Nephron progenitor cell (in vitro differentiated cells): ENCODE measurements at regions not wholly inside any gene's neighbourhood (a gene's known extent, or its start where the extent isn't known, plus 50 kb on each side); places are given as distances from the start of the nearest gene placed in this dataset.
"Not testable (repeated sequence)": the region's sequence is repeated elsewhere in the genome, so short reads cannot be mapped to it uniquely, and the experiment has no call there.

ENCODE experiments used
- DNase-seq: peaks from one replicate; pipeline ENCODE4 v3.0.0; 2021
- H3K27ac Mint-ChIP-seq: 2 replicates; pipeline ENCODE4 v1.8.0; 2021; ENCODE audit warnings: mild to moderate bottlenecking, moderate library complexity, mixed read lengths
- H3K27me3 Mint-ChIP-seq: 2 replicates; pipeline ENCODE4 v1.8.0; 2021; ENCODE audit warnings: mild to moderate bottlenecking, low read depth, mixed read lengths; ENCODE audit not compliant: poor library complexity
- H3K36me3 Mint-ChIP-seq: 2 replicates; pipeline ENCODE4 v1.8.0; 2021; ENCODE audit warnings: low read depth, mixed read lengths
- H3K4me1 Mint-ChIP-seq: 2 replicates; pipeline ENCODE4 v1.8.0; 2021; ENCODE audit warnings: mixed read lengths
- H3K4me3 Mint-ChIP-seq: 2 replicates; pipeline ENCODE4 v1.8.0; 2021; ENCODE audit warnings: mild to moderate bottlenecking, moderate library complexity, mixed read lengths
- H3K9me3 Mint-ChIP-seq: 2 replicates; pipeline ENCODE4 v1.8.0; 2021; ENCODE audit warnings: mild to moderate bottlenecking, moderate library complexity, mixed read lengths
- TF ChIP-seq, protein P1 (sequence below): fragments of 200-600 bp; sonication (generic); IDR thresholded peaks from 2 replicates; pipeline ENCODE4 v1.5.0; 2021; ENCODE audit warnings: antibody characterized with exemption

DNA sequence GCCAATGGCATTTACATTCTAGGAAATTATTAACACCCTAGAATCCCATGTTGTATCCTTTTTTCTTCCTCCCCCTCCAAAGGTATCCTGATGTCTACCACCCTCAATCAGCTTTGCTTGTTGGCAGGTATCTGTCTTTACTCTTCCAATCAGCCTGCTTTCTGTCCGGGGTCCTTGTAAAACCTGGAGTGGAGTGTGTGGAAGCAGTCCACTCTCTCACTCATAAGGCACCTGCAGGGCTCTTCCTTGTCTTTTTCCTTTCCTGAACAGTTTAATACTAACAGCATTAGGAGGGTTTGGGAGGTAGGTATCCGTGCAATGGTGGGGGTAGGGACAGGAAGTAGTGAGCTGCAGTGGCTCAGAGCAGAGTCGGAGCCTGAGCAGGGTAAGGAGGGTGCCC, 193.4 kb downstream of the BARX2 start:
- Mint-ChIP-seq H3K4me3 (no peak overlapping the region), H3K4me1 (no peaks in the 10 kb centered on the region), H3K9me3 (peaks cover 43% of the 10 kb centered on the region), H3K27ac (no peak overlapping the region), H3K36me3 (peaks cover 19% of the 10 kb centered on the region), H3K27me3 (peaks cover 1% of the 10 kb centered on the region)
- TF ChIP-seq, protein P1, sequence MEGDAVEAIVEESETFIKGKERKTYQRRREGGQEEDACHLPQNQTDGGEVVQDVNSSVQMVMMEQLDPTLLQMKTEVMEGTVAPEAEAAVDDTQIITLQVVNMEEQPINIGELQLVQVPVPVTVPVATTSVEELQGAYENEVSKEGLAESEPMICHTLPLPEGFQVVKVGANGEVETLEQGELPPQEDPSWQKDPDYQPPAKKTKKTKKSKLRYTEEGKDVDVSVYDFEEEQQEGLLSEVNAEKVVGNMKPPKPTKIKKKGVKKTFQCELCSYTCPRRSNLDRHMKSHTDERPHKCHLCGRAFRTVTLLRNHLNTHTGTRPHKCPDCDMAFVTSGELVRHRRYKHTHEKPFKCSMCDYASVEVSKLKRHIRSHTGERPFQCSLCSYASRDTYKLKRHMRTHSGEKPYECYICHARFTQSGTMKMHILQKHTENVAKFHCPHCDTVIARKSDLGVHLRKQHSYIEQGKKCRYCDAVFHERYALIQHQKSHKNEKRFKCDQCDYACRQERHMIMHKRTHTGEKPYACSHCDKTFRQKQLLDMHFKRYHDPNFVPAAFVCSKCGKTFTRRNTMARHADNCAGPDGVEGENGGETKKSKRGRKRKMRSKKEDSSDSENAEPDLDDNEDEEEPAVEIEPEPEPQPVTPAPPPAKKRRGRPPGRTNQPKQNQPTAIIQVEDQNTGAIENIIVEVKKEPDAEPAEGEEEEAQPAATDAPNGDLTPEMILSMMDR = no peak
- no peak for DNase-seq

DNA sequence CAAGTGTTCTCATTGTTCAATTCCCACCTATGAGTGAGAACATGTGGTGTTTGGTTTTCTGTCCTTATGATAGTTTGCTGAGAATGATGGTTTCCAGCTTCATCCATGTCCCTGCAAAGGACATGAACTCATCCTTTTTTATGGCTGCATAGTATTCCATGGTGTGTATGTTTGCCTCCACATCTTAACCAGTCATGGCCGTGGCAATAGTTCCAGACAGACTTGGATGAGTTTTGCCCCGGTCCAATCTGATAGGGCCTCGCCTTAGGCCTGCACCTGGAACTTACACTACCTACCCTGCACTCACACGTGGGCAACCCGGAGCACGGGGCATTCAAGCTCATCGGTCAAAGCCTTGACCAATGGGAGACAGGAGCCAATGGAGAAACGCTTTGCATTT, 197.0 kb downstream of the BARX2 start:
- H3K4me1 Mint-ChIP-seq = not testable (repeated sequence)

DNA sequence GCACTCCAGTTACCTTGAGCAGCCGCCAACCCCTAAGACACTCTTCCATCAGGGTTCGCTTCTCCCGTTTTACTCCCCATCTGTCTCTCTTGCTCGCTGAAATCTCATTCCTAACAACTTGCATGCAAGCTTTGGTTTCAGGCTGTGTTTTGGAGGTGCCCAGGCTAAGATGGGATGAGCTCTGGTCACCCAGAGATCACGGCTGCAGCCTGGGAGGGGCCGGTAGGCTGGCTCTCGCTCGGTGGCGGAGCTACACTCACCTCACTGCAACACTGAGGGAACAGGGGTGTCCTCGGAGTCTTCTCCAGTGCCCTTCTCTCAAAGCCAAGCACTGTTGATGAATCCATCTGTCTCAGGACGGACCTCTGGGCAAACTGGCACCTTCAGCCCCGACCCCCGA, 197.5 kb downstream of the BARX2 start:
- Mint-ChIP-seq H3K27ac (no peak overlapping the region), H3K36me3 (peaks cover 19% of the 10 kb centered on the region), H3K27me3 (peaks cover 4% of the 10 kb centered on the region), H3K9me3 (peaks cover 38% of the 10 kb centered on the region), H3K4me3 (no peak overlapping the region), H3K4me1 (no peaks in the 10 kb centered on the region)
- DNase-seq = no peak
- TF ChIP-seq, protein P1 = no peak

More for the DNA sequence above, 197.0 kb downstream of the BARX2 start:
- H3K27ac Mint-ChIP-seq, H3K4me3 Mint-ChIP-seq, DNase-seq, H3K27me3 Mint-ChIP-seq: not testable (repeated sequence)
- H3K9me3 Mint-ChIP-seq = peaks cover 43% of the 10 kb centered on the region
- peaks cover 19% of the 10 kb centered on the region for H3K36me3 Mint-ChIP-seq

DNA sequence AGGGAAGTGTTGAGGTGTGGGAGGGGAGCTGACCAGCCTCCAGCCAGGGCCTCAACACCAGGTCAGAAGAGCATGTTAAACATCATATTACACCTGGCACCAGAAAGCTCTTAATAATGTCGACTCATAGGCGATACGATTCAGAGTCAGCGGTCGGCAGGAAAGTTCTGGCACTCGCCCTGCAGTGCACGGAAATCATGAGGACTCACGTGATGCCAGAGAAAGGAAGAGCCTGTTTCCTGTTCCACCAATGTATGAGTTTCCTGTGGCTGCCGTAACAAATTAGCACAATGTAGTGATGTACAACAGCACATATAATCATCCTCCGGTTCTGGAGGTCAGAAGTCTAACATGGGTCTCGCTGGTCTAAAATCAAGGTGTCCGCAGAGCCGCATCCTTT, 198.8 kb downstream of the BARX2 start:
- H3K36me3 Mint-ChIP-seq = peaks cover 8% of the 10 kb centered on the region
- peaks cover 25% of the 10 kb centered on the region for H3K9me3 Mint-ChIP-seq
- no peak overlapping the region for H3K27ac Mint-ChIP-seq
- H3K27me3 Mint-ChIP-seq = peaks cover 4% of the 10 kb centered on the region
- DNase-seq = no peak
- TF ChIP-seq, protein P1 = no peak
- H3K4me1 Mint-ChIP-seq = peaks cover 5% of the 10 kb centered on the region
- H3K4me3 Mint-ChIP-seq = no peak overlapping the region

DNA sequence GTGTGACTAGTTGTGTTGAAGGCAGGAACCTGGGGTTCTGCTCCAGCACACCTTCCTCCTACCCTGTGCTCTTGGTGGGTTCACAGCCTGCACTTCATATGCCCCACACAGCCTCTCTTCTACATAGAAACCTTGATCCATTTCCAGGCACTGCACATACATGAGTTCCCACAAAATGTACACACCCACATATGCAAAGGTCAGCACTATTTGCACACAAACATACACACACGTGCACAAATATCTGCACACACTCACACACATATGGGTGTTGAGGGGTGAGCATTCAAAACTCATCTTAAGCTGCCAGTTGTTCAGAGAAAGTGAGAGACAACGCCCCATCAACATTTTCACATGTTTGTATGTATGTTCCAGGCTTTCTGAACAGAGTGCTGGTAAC, 201.0 kb downstream of the BARX2 start:
- H3K27ac Mint-ChIP-seq = no peak overlapping the region
- H3K27me3 Mint-ChIP-seq = peaks cover 4% of the 10 kb centered on the region

DNA sequence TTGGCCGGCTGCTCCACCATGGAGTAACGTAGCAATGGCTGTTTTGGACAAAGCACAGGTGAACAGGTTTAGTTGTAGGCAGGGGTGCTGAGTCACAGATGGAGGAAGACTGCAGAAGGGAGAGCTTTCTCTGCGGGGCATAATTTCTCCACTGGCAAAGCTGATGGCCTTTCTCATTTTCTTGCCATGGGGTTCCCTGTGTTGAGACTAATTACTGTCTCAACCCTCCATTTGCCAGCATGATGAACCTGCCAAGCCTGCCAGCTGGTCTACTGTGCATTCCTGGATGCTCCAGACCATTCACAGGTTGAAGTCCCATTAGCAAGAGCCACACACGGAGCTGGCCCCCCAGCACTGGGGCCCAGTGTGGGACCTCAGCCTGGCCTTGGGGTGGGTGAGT, 202.4 kb downstream of the BARX2 start:
- TF ChIP-seq, protein P1 = no peak
- no peaks in the 10 kb centered on the region for H3K36me3 Mint-ChIP-seq
- DNase-seq = no peak
- peaks cover 5% of the 10 kb centered on the region for H3K4me1 Mint-ChIP-seq
- H3K9me3 Mint-ChIP-seq = peaks cover 6% of the 10 kb centered on the region
- H3K27me3 Mint-ChIP-seq = peaks cover 4% of the 10 kb centered on the region
- no peak overlapping the region for H3K4me3 Mint-ChIP-seq
- no peak overlapping the region for H3K27ac Mint-ChIP-seq

More for the DNA sequence above, 201.0 kb downstream of the BARX2 start:
- no peak for DNase-seq
- TF ChIP-seq, protein P1 = no peak
- Mint-ChIP-seq H3K36me3 (no peaks in the 10 kb centered on the region), H3K9me3 (peaks cover 9% of the 10 kb centered on the region), H3K4me3 (no peak overlapping the region), H3K4me1 (peaks cover 5% of the 10 kb centered on the region)
